H9 (cell line): ENCODE measurements at regions not wholly inside any gene's neighbourhood (a gene's known extent, or its start where the extent isn't known, plus 50 kb on each side); places are given as distances from the start of the nearest gene placed in this dataset.

ENCODE experiments used
- DNase-seq: peaks from one replicate; pipeline ENCODE4 v3.0.0-alpha.2; 2017
- H2AFZ ChIP-seq: one replicate; pipeline ENCODE4 v1.6.1; 2013; ENCODE audit warnings: mild to moderate bottlenecking, low read length, control low read depth, moderate library complexity
- H2AK5ac ChIP-seq: 2 replicates; pipeline ENCODE4 v1.6.1; 2013; ENCODE audit warnings: low read length, control low read depth, mixed read lengths; ENCODE audit not compliant: insufficient read length
- H2BK120ac ChIP-seq: one replicate; pipeline ENCODE4 v1.6.1; 2013; ENCODE audit warnings: low read depth, mild to moderate bottlenecking, low read length, control low read depth, inconsistent platforms; ENCODE audit not compliant: poor library complexity, severe bottlenecking
- H2BK12ac ChIP-seq: 2 replicates; pipeline ENCODE4 v1.6.1; 2013; ENCODE audit warnings: low read length, control low read depth, mixed read lengths, low read depth; ENCODE audit not compliant: insufficient read length
- H2BK15ac ChIP-seq: 2 replicates; pipeline ENCODE4 v1.6.1; 2013; ENCODE audit warnings: low read depth, low read length, control low read depth
- H2BK20ac ChIP-seq: one replicate; pipeline ENCODE4 v1.6.1; 2013; ENCODE audit warnings: low read depth, mild to moderate bottlenecking, low read length, control low read depth, inconsistent platforms; ENCODE audit not compliant: poor library complexity, severe bottlenecking
- H2BK5ac ChIP-seq: 2 replicates; pipeline ENCODE4 v1.6.1; 2013; ENCODE audit warnings: low read length, control low read depth, mixed read lengths; ENCODE audit not compliant: insufficient read length
- H3K14ac ChIP-seq: 2 replicates; pipeline ENCODE4 v1.6.1; 2013; ENCODE audit warnings: low read length, control low read depth; ENCODE audit not compliant: insufficient read depth
- H3K18ac ChIP-seq: 2 replicates; pipeline ENCODE4 v1.6.1; 2013; ENCODE audit warnings: low read depth, mild to moderate bottlenecking, mixed read lengths, low read length, control low read depth; ENCODE audit not compliant: insufficient read length
- H3K23ac ChIP-seq: 2 replicates; pipeline ENCODE4 v1.6.1; 2013; ENCODE audit warnings: low read length, control low read depth, mixed read lengths, low read depth; ENCODE audit not compliant: insufficient read length
- H3K23me2 ChIP-seq: 2 replicates; pipeline ENCODE4 v1.6.1; 2013; ENCODE audit warnings: low read depth, mild to moderate bottlenecking, mixed read lengths, low read length, control low read depth; ENCODE audit not compliant: insufficient read length, poor library complexity, severe bottlenecking
- H3K27ac ChIP-seq: 2 replicates; pipeline ENCODE4 v1.5.1; 2013; ENCODE audit warnings: low read length, control low read depth, mixed read lengths, low read depth; ENCODE audit not compliant: insufficient read length
- H3K27me3 ChIP-seq: 2 replicates; pipeline ENCODE4 v1.6.1; 2013; ENCODE audit warnings: low read length, control low read depth, inconsistent platforms; ENCODE audit not compliant: insufficient read depth
- H3K4ac ChIP-seq: 2 replicates; pipeline ENCODE4 v1.6.1; 2013; ENCODE audit warnings: low read depth, mild to moderate bottlenecking, control low read depth, inconsistent platforms, low read length, moderate library complexity
- H3K4me1 ChIP-seq: 2 replicates; pipeline ENCODE4 v1.6.1; 2013; ENCODE audit warnings: low read length, control low read depth, inconsistent platforms; ENCODE audit not compliant: insufficient read depth
- H3K4me2 ChIP-seq: 2 replicates; pipeline ENCODE4 v1.6.1; 2013; ENCODE audit warnings: low read length, control low read depth, mixed read lengths; ENCODE audit not compliant: insufficient read length, insufficient read depth
- H3K56ac ChIP-seq: 2 replicates; pipeline ENCODE4 v1.6.1; 2013; ENCODE audit warnings: low read depth, mild to moderate bottlenecking, mixed read lengths, low read length, control low read depth; ENCODE audit not compliant: insufficient read length
- H3K79me1 ChIP-seq: 2 replicates; pipeline ENCODE4 v1.6.1; 2013; ENCODE audit warnings: low read depth, mild to moderate bottlenecking, moderate library complexity, low read length, control low read depth, inconsistent platforms; ENCODE audit not compliant: insufficient read depth, poor library complexity, severe bottlenecking
- H3K79me2 ChIP-seq: 2 replicates; pipeline ENCODE4 v1.6.1; 2013; ENCODE audit warnings: low read length, control low read depth, inconsistent platforms; ENCODE audit not compliant: insufficient read depth
- H3K9ac ChIP-seq: 2 replicates; pipeline ENCODE4 v1.6.1; 2013; ENCODE audit warnings: low read length, control low read depth, mixed read lengths; ENCODE audit not compliant: insufficient read length; ENCODE audit errors: extremely low read depth
- H3K9me3 ChIP-seq: one replicate; pipeline ENCODE4 v1.6.1; 2013; ENCODE audit warnings: low read depth, low read length, inconsistent platforms; ENCODE audit not compliant: control insufficient read depth
- H3T11ph ChIP-seq: one replicate; pipeline ENCODE4 v1.6.1; 2013; ENCODE audit warnings: mild to moderate bottlenecking, low read length, control low read depth, inconsistent platforms
- H4K20me1 ChIP-seq: one replicate; pipeline ENCODE4 v1.6.1; 2013; ENCODE audit not compliant: control insufficient read depth, insufficient read length, insufficient read depth
- H4K5ac ChIP-seq: 2 replicates; pipeline ENCODE4 v1.6.1; 2013; ENCODE audit warnings: low read depth, mild to moderate bottlenecking, mixed read lengths, low read length, control low read depth; ENCODE audit not compliant: insufficient read length
- H4K8ac ChIP-seq: replicated peaks from 2 replicates; pipeline ENCODE4 v1.6.1; 2013; ENCODE audit warnings: low read length, control low read depth, mixed read lengths, low read depth; ENCODE audit not compliant: insufficient read length
- H4K91ac ChIP-seq: 2 replicates; pipeline ENCODE4 v1.6.1; 2013; ENCODE audit warnings: low read depth, mild to moderate bottlenecking, moderate library complexity, mixed read lengths, low read length, control low read depth; ENCODE audit not compliant: insufficient read length
- H3K27ac Mint-ChIP-seq, 3 experiments: 2 replicates in 2 of 3; 3 replicates in 1 of 3; pipeline ENCODE4 v1.8.0; 2020 to 2021; ENCODE audit warnings: mixed read lengths in 3 of 3, mild to moderate bottlenecking in 1 of 3, moderate library complexity in 1 of 3
- H3K27me3 Mint-ChIP-seq: 2 replicates; pipeline ENCODE4 v1.8.0; 2021; ENCODE audit warnings: low read depth, mild to moderate bottlenecking, moderate library complexity, mixed read lengths
- H3K36me3 Mint-ChIP-seq, 3 experiments: 2 replicates in 2 of 3; 3 replicates in 1 of 3; pipeline ENCODE4 v1.8.0; 2020 to 2021; ENCODE audit warnings: low read depth in 3 of 3, mixed read lengths in 3 of 3; ENCODE audit not compliant: insufficient read depth in 1 of 3
- H3K4me1 Mint-ChIP-seq, 2 experiments: 2 replicates each; pipeline ENCODE4 v1.8.0; 2020; ENCODE audit warnings: mixed read lengths in 2 of 2
- H3K4me3 Mint-ChIP-seq, 2 experiments: 2 replicates in 1 of 2; 3 replicates in 1 of 2; pipeline ENCODE4 v1.8.0; 2020 to 2021; ENCODE audit warnings: mild to moderate bottlenecking in 2 of 2, mixed read lengths in 2 of 2, moderate library complexity in 1 of 2
- H3K9me3 Mint-ChIP-seq, 2 experiments: 2 replicates in 1 of 2; 3 replicates in 1 of 2; pipeline ENCODE4 v1.8.0; 2020; ENCODE audit warnings: mild to moderate bottlenecking in 2 of 2, mixed read lengths in 2 of 2, moderate library complexity in 1 of 2
- CTCF ChIP-seq: fragments of 200-600 bp; sonication (generic); conservative IDR thresholded peaks from 3 replicates; pipeline ENCODE4 v1.8.0; 2021; ENCODE audit warnings: antibody characterized with exemption, mild to moderate bottlenecking
- WGBS: extraction: QIAGEN DNeasy Blood & Tissue Kit; methylation state at CpG from one replicate; pipeline ENCODE4 v1.1.7; 2013; ENCODE audit warnings: missing lambda C conversion rate, low lambda C conversion rate, mixed read lengths; ENCODE audit not compliant: insufficient read length; ENCODE audit errors: extremely low coverage; 5-methylcytosine and 5-hydroxymethylcytosine counted together

DNA sequence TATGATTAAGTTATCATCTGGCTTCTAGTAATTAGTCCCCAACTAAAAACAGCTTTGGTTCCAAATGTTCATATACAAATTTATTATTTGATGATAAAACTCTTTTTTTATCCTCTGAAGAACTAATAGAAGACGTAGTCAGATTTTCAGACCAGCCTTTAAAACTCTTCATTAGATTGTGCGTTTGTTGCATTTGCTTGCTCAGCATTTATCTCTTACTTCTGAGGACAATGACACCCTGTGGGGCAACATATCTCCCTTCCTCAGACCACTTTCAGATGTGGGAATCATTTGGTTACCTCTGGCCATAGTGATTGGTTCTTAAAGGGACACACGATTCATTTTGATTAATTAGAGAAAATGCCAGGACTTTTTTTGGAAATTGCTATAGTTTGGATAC lies 481.8 kb downstream of the HAO1 start:
- Mint-ChIP-seq H3K9me3 (0 out of 5 replicates have a peak, but pooled peaks cover 0 to 2% of the 10 kb centered on the region in 2 experiments), H3K4me3 (no peak overlapping the region), H3K27me3 (no peaks in the 10 kb centered on the region), H3K4me1 (peaks cover 0 to 3% of the 10 kb centered on the region in 2 experiments; a peak in 2 of 4 replicates), H3K27ac (no peak overlapping the region), H3K36me3 (no peaks in the 10 kb centered on the region)
- Histone ChIP-seq H3K56ac (no peak overlapping the region), H4K5ac (no peak overlapping the region), H2BK12ac (no peak overlapping the region), H4K20me1 (no peaks in the 10 kb centered on the region), H2BK5ac (no peak overlapping the region), H4K8ac (no peak overlapping the region), H3K9me3 (no peaks in the 10 kb centered on the region), H3K23me2 (no peaks in the 10 kb centered on the region), H2AK5ac (no peak overlapping the region), H3K79me1 (no peaks in the 10 kb centered on the region), H3K27ac (no peak overlapping the region), H3K14ac (no peak overlapping the region), H3K23ac (no peak overlapping the region), H3K79me2 (no peaks in the 10 kb centered on the region), H3K4me1 (no peaks in the 10 kb centered on the region), H3K4ac (no peak overlapping the region), H3K27me3 (no peaks in the 10 kb centered on the region), H2AFZ (no peak overlapping the region), H2BK120ac (no peak overlapping the region), H2BK15ac (no peak overlapping the region), H3T11ph (no peak overlapping the region), H3K9ac (no peak overlapping the region), H3K18ac (no peak overlapping the region), H3K4me2 (no peak overlapping the region), H2BK20ac (no peak overlapping the region), H4K91ac (no peak overlapping the region)
- TF ChIP-seq CTCF = no peak
- WGBS = no CpG with 5 or more reads among the region's 3 CpGs
- no peak for DNase-seq
